ENCODE measurements at regions not wholly inside any gene's neighbourhood (a gene's known extent, or its start where the extent isn't known, plus 50 kb on each side); places are given as distances from the start of the nearest gene placed in this dataset.

DNA sequence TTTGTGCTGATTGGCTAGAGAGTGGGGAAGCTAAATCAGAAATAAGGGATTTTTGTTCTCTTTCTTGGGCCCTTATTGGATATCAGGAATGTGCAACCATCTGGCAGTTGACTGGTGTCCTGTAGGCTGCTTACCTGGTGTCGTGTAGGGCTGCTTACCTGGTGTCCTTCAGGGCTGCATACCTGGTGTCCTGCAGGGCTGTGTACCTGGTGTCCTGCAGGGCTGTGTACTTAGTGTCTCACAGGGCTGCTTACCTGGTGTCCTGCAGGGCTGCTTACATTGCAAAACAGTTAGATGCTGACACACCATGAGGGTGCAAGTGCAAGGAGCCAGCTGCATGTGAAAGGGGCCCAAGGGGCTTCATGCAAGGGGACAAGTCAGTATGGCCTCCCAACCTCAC is 249.3 kb downstream of the ICE1 start:
- Mint-ChIP-seq H3K4me3 (no peak overlapping the region), H3K27ac (peak overlapping the region in 2 of 3 experiments; percentile 44 to 47; a peak in 2 of 7 replicates), H3K36me3 (ENCODE audit: insufficient read depth in 1 of 3, low read depth in 3 of 3) (peaks cover 0 to 2% (median 0%) of the 10 kb centered on the region in 3 experiments; a peak in 1 of 7 replicates), H3K9me3 (peaks cover 2% of the 10 kb centered on the region in 2 experiments; a peak in 3 of 5 replicates), H3K4me1 (peaks cover 21 to 25% of the 10 kb centered on the region in 2 experiments), H3K27me3 (ENCODE audit: low read depth) (no peaks in the 10 kb centered on the region)
- Histone ChIP-seq H3K56ac (ENCODE audit: insufficient read length, low read depth, low read length) (no peak overlapping the region), H3K23ac (ENCODE audit: insufficient read length, low read depth, low read length) (no peak overlapping the region), H2BK12ac (ENCODE audit: insufficient read length, low read depth, low read length) (no peak overlapping the region), H3K4ac (ENCODE audit: low read depth, low read length) (no peak overlapping the region), H3K9me3 (ENCODE audit: control insufficient read depth, low read depth, low read length) (no peaks in the 10 kb centered on the region), H3K79me2 (ENCODE audit: insufficient read depth, low read length) (no peaks in the 10 kb centered on the region), H2BK120ac (ENCODE audit: low read depth, low read length, poor library complexity, severe bottlenecking) (no peak overlapping the region), H2BK5ac (ENCODE audit: insufficient read length, low read length) (no peak overlapping the region), H4K8ac (replicated peaks; ENCODE audit: insufficient read length, low read depth, low read length) (no peak overlapping the region), H3K14ac (ENCODE audit: insufficient read depth, low read length) (no peak overlapping the region; the same call in 1 of the 2 replicates), H4K91ac (ENCODE audit: insufficient read length, low read depth, low read length) (no peak overlapping the region), H4K5ac (ENCODE audit: insufficient read length, low read depth, low read length) (no peak overlapping the region), H4K20me1 (ENCODE audit: control insufficient read depth, insufficient read depth, insufficient read length) (no peaks in the 10 kb centered on the region), H3K18ac (ENCODE audit: insufficient read length, low read depth, low read length) (no peak overlapping the region), H3T11ph (ENCODE audit: low read length) (no peak overlapping the region), H3K4me1 (ENCODE audit: insufficient read depth, low read length) (peaks cover 7% of the 10 kb centered on the region), H3K79me1 (ENCODE audit: insufficient read depth, low read depth, low read length, poor library complexity, severe bottlenecking) (no peaks in the 10 kb centered on the region), H2BK20ac (ENCODE audit: low read depth, low read length, poor library complexity, severe bottlenecking) (no peak overlapping the region), H2AFZ (ENCODE audit: low read length) (no peak overlapping the region), H3K23me2 (ENCODE audit: insufficient read length, low read depth, low read length, poor library complexity, severe bottlenecking) (no peaks in the 10 kb centered on the region), H2BK15ac (ENCODE audit: low read depth, low read length) (no peak overlapping the region), H2AK5ac (ENCODE audit: insufficient read length, low read length) (no peak overlapping the region), H3K9ac (ENCODE audit: extremely low read depth, insufficient read length, low read length) (no peak overlapping the region), H3K27ac (ENCODE audit: insufficient read length, low read depth, low read length) (no peak overlapping the region), H3K27me3 (ENCODE audit: insufficient read depth, low read length) (no peaks in the 10 kb centered on the region), H3K4me2 (ENCODE audit: insufficient read depth, insufficient read length, low read length) (no peak overlapping the region)
- DNase-seq: peak; percentile 50
- WGBS (ENCODE audit: extremely low coverage, insufficient read length, low lambda C conversion rate): no CpG with 5 or more reads among the region's 1 CpG
- TF ChIP-seq, protein P1, sequence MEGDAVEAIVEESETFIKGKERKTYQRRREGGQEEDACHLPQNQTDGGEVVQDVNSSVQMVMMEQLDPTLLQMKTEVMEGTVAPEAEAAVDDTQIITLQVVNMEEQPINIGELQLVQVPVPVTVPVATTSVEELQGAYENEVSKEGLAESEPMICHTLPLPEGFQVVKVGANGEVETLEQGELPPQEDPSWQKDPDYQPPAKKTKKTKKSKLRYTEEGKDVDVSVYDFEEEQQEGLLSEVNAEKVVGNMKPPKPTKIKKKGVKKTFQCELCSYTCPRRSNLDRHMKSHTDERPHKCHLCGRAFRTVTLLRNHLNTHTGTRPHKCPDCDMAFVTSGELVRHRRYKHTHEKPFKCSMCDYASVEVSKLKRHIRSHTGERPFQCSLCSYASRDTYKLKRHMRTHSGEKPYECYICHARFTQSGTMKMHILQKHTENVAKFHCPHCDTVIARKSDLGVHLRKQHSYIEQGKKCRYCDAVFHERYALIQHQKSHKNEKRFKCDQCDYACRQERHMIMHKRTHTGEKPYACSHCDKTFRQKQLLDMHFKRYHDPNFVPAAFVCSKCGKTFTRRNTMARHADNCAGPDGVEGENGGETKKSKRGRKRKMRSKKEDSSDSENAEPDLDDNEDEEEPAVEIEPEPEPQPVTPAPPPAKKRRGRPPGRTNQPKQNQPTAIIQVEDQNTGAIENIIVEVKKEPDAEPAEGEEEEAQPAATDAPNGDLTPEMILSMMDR (conservative IDR thresholded peaks at IDR 0.05): no peak
